ENCODE measurements at regions not wholly inside any gene's neighbourhood (a gene's known extent, or its start where the extent isn't known, plus 50 kb on each side); places are given as distances from the start of the nearest gene placed in this dataset.

DNA sequence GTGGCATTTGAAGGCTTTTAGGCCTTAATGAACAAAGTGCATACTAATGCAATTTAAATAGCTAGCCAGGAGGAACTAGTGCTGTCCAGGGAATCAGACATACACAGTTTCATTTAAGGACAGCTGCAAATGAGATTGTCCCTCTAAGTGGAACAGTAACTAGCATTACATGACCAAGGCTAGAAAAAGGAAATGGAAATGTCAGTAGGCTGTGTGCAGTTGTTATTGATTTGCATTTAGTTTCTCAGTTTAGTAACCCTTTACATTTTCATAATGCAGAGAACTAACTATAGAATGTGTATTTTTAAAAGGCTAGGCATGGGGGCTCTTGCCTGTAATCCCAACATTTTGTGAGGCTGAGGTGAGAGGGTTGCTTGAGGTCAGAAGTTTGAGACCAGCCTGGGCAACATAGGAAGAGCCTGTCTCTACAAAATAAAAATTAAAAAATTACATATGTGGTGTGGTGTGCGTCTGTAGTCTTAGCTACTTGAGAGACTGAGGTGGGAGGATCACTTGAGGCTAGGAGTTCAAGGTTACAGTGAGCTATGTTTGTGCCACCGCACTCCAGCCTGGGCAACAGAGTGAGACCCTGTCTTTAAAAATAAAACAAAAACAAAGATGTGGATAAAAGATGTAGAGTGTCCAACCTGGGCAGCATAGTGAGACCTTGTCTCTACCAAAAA lies 468.0 kb downstream of the UTRN start:
- Histone ChIP-seq H3K36me3 (peaks cover 0 to 22% (median 0%) of the 10 kb centered on the region in 3 donors), H3K27ac (no peak overlapping the region), H3K27me3 (no peaks in the 10 kb centered on the region), H3K4me1 (no peaks in the 10 kb centered on the region), H3K9me3 (no peaks in the 10 kb centered on the region), H3K4me3 (no peak overlapping the region)
- TF ChIP-seq, protein P1, sequence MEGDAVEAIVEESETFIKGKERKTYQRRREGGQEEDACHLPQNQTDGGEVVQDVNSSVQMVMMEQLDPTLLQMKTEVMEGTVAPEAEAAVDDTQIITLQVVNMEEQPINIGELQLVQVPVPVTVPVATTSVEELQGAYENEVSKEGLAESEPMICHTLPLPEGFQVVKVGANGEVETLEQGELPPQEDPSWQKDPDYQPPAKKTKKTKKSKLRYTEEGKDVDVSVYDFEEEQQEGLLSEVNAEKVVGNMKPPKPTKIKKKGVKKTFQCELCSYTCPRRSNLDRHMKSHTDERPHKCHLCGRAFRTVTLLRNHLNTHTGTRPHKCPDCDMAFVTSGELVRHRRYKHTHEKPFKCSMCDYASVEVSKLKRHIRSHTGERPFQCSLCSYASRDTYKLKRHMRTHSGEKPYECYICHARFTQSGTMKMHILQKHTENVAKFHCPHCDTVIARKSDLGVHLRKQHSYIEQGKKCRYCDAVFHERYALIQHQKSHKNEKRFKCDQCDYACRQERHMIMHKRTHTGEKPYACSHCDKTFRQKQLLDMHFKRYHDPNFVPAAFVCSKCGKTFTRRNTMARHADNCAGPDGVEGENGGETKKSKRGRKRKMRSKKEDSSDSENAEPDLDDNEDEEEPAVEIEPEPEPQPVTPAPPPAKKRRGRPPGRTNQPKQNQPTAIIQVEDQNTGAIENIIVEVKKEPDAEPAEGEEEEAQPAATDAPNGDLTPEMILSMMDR (IDR thresholded peaks at IDR 0.05) = no peak
- TF ChIP-seq POLR2A (IDR thresholded peaks at IDR 0.05) = no peak
- no peak for DNase-seq

DNA sequence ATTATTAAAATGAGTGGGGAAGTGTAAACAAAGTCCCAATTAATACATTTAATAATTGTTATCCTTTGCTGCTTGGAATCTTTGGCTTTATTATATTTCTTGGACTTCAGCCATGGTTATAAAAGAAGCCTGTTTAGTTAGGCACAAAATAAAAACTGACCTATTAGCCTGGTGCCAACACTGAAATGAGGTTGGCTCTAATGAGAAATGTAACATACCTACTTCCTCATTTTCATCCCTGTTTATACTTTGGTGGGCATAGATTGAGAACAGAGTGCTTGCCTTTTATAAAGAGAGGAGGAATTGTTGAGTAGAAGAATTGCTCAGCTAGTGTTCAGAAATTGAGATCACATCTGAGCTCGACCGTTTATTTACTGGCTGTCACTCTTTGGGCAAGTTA lies 471.3 kb downstream of the UTRN start:
- Histone ChIP-seq H3K4me3 (no peak overlapping the region), H3K4me1 (no peaks in the 10 kb centered on the region), H3K9me3 (no peaks in the 10 kb centered on the region), H3K27me3 (no peaks in the 10 kb centered on the region), H3K36me3 (peaks cover 0 to 7% (median 0%) of the 10 kb centered on the region in 3 donors), H3K27ac (no peak overlapping the region)
- TF ChIP-seq, protein P1 (IDR thresholded peaks at IDR 0.05) = no peak
- TF ChIP-seq POLR2A (IDR thresholded peaks at IDR 0.05) = no peak
- DNase-seq = no peak

DNA sequence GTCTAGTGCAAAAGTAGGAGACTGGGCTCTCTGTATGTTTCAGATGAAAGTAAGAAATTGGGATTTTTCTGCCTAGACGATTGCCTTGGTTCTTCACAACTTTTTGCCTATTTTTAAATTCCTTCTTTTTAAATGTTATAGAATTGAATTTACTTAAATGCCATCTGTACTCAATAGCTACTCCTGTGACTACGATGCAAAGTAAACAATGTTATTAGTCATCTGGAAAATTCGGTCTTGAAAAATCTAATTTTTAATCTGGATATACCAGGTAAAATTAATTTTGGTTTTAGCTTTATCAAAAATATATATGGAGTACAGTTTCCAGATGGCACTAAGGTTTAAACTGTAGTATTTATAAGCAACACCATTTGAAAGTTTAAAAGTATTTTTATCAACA lies 472.2 kb downstream of the UTRN start:
- H3K27ac ChIP-seq = no peak overlapping the region
- no peaks in the 10 kb centered on the region for H3K27me3 ChIP-seq
- no peaks in the 10 kb centered on the region for H3K9me3 ChIP-seq
- H3K36me3 ChIP-seq = no peaks in the 10 kb centered on the region
- no peaks in the 10 kb centered on the region for H3K4me1 ChIP-seq
- no peak for DNase-seq
- TF ChIP-seq POLR2A (IDR thresholded peaks at IDR 0.05) = no peak
- TF ChIP-seq, protein P1 (IDR thresholded peaks at IDR 0.05) = no peak
- H3K4me3 ChIP-seq = no peak overlapping the region

DNA sequence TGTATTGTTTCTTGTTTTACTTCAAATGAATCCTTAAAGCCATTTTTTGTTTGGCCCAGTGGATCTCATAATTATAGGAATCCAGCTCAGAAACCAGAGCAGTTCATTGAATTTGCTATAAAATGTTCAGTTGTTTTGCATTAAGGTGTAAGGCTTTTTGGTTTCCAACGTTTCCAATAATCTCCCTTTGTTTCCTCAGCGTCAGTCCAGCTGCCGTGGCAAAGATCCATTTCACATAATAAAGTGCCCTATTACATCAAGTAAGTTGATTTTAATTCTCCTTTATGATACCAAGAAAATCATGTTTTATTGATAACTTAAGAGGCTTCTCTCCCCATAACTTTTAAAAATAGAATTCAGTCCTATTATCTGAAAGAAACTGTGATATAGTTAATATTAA lies 472.6 kb downstream of the UTRN start:
- no peak overlapping the region for H3K27ac ChIP-seq
- TF ChIP-seq POLR2A (IDR thresholded peaks at IDR 0.05) = no peak
- TF ChIP-seq, protein P1 (IDR thresholded peaks at IDR 0.05) = no peak

DNA sequence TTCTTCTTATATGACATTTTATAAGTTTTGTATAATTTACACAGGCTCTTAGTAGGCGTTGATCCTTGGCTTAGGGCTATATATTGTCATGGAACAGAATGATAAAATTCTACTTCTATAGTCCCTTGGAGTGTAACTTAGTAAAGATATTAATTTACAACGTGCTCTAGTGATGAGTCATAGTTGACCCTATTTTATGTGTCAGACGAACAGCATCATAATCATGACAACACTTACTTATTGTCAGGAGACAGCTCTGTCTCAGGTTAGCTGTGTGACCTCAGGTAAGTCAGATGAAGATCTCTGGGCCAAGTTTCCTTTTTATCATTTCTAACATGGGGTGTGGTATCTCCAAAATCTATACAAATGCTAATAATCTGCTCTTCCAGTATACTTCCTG lies 473.5 kb downstream of the UTRN start:
- Histone ChIP-seq H3K4me3 (no peak overlapping the region), H3K4me1 (no peaks in the 10 kb centered on the region), H3K27ac (no peak overlapping the region), H3K27me3 (no peaks in the 10 kb centered on the region), H3K9me3 (no peaks in the 10 kb centered on the region), H3K36me3 (no peaks in the 10 kb centered on the region)
- DNase-seq = no peak
- TF ChIP-seq POLR2A (IDR thresholded peaks at IDR 0.05) = no peak
- TF ChIP-seq, protein P1 (IDR thresholded peaks at IDR 0.05) = no peak

More for the DNA sequence above, 472.6 kb downstream of the UTRN start:
- Histone ChIP-seq H3K4me1 (no peaks in the 10 kb centered on the region), H3K4me3 (no peak overlapping the region), H3K36me3 (no peaks in the 10 kb centered on the region), H3K9me3 (no peaks in the 10 kb centered on the region), H3K27me3 (no peaks in the 10 kb centered on the region)
- no peak for DNase-seq

DNA sequence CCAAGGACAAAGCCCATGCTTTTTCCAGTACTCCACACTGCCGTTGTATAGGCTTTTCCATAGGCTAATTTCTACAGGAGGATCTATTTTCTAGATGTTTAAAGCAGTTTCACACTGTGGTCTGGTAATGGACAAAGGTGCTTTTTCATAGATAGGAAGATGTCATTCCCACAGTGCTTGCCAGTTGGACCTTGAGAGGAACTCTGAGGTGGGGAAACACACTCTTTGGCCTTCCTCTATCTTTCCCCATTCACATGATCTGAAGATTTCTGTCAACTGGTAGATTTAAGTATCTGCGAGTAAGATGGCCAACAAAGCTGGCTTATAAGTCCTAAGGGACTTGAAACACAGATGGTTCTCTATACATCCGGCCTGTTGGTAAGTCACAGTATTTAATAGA lies 477.3 kb downstream of the UTRN start:
- no peak overlapping the region for H3K4me3 ChIP-seq
- TF ChIP-seq, protein P1 (IDR thresholded peaks at IDR 0.05) = no peak
- TF ChIP-seq POLR2A (IDR thresholded peaks at IDR 0.05) = no peak
- H3K27me3 ChIP-seq = no peaks in the 10 kb centered on the region
- H3K9me3 ChIP-seq = no peaks in the 10 kb centered on the region
- DNase-seq = no peak
- no peaks in the 10 kb centered on the region for H3K4me1 ChIP-seq
- H3K36me3 ChIP-seq = no peaks in the 10 kb centered on the region
- H3K27ac ChIP-seq = no peak overlapping the region

Measured in Peyer's patch (tissue), 4 donors.